ENCODE measurements at regions not wholly inside any gene's neighbourhood (a gene's known extent, or its start where the extent isn't known, plus 50 kb on each side); places are given as distances from the start of the nearest gene placed in this dataset.
"Not testable (repeated sequence)": the region's sequence is repeated elsewhere in the genome, so short reads cannot be mapped to it uniquely, and the experiment has no call there.

DNA sequence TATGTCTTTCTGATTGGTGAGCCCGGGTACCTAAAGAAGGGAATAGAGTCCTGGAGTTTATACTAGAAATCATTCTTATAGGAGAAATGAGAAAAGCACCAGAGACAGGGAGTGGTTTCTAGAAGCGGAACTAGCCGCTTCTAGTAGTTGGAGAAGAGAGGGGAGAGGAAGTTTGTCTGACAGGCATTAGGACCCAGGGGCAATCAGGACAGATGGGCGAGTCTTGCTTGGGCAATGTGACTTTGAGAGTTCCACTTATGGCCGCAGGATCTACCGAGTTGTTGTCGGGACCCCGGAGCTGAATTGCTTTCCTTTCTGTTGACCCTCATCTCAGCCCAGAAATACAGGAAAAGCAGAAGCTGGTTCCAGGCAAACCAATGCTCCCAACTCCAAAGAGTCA is 596.8 kb upstream of the CNTN5 start:
- BruUV-seq (replicated peaks), result no TSS peak

DNA sequence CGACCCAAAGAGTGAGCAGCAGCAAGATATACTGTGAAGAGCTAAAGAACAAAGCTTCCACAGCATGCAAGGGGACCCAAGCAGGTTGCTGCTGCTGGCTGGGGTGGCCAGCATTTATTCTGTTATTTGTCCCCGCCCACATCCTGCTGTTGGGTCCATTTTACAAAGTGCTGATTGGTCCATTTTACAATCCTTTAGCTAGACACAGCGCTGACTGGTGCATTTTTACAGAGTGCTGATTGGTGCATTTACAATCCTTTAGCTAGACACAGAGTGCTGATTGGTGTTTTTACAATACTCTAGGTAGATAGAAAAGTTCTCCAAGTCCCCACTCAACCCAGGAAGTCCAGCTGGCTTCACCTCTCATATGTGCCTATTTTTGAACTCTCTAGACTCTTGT is 596.0 kb upstream of the CNTN5 start:
- intact Hi-C loops (cut with micrococcal nuclease; ENCODE audit: unreplicated experiment); POLR2A ChIA-PET (ENCODE audit: low non-redundant PET); BruUV-seq (replicated peaks); H3K36me3 ChIP-seq (ENCODE audit: insufficient read depth, low read length, poor library complexity, severe bottlenecking); H3K4me1 ChIP-seq (ENCODE audit: insufficient read depth, low read length, poor library complexity, severe bottlenecking); H3K27me3 ChIP-seq (replicated peaks; ENCODE audit: insufficient read depth, low read depth, low read length, poor library complexity); H3K4me3 ChIP-seq (ENCODE audit: low read depth, low read length, poor library complexity, severe bottlenecking); CTCF ChIA-PET; H3K27ac ChIP-seq (ENCODE audit: low read depth, low read length, poor library complexity, severe bottlenecking); DNase-seq (ENCODE audit: low spot score): not testable (repeated sequence)
- H3K9me3 ChIP-seq (ENCODE audit: low read depth, low read length, poor library complexity, severe bottlenecking), result peaks cover 32% of the 10 kb centered on the region

More for the DNA sequence above, 596.8 kb upstream of the CNTN5 start:
- POLR2A ChIA-PET (ENCODE audit: low non-redundant PET), result no interaction called here
- no peak for TF ChIP-seq EZH2 (IDR thresholded peaks at IDR 0.05; ENCODE audit: borderline replicate concordance, low read depth, low read length, poor library complexity, severe bottlenecking)
- TF ChIP-seq, protein P1, sequence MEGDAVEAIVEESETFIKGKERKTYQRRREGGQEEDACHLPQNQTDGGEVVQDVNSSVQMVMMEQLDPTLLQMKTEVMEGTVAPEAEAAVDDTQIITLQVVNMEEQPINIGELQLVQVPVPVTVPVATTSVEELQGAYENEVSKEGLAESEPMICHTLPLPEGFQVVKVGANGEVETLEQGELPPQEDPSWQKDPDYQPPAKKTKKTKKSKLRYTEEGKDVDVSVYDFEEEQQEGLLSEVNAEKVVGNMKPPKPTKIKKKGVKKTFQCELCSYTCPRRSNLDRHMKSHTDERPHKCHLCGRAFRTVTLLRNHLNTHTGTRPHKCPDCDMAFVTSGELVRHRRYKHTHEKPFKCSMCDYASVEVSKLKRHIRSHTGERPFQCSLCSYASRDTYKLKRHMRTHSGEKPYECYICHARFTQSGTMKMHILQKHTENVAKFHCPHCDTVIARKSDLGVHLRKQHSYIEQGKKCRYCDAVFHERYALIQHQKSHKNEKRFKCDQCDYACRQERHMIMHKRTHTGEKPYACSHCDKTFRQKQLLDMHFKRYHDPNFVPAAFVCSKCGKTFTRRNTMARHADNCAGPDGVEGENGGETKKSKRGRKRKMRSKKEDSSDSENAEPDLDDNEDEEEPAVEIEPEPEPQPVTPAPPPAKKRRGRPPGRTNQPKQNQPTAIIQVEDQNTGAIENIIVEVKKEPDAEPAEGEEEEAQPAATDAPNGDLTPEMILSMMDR (conservative IDR thresholded peaks at IDR 0.05; ENCODE audit: low read depth, low read length), result no peak
- Histone ChIP-seq H3K9me3 (ENCODE audit: low read depth, low read length, poor library complexity, severe bottlenecking) (peaks cover 24% of the 10 kb centered on the region), H3K27ac (ENCODE audit: low read depth, low read length, poor library complexity, severe bottlenecking) (no peak overlapping the region), H3K36me3 (ENCODE audit: insufficient read depth, low read length, poor library complexity, severe bottlenecking) (no peaks in the 10 kb centered on the region), H3K4me3 (ENCODE audit: low read depth, low read length, poor library complexity, severe bottlenecking) (no peak overlapping the region), H3K27me3 (replicated peaks; ENCODE audit: insufficient read depth, low read depth, low read length, poor library complexity) (no peaks in the 10 kb centered on the region), H3K4me1 (ENCODE audit: insufficient read depth, low read length, poor library complexity, severe bottlenecking) (no peaks in the 10 kb centered on the region)
- no peak for DNase-seq (ENCODE audit: low spot score)
- CTCF ChIA-PET, result no interaction called here
- intact Hi-C loops (cut with micrococcal nuclease; ENCODE audit: unreplicated experiment), result no loop called here

DNA sequence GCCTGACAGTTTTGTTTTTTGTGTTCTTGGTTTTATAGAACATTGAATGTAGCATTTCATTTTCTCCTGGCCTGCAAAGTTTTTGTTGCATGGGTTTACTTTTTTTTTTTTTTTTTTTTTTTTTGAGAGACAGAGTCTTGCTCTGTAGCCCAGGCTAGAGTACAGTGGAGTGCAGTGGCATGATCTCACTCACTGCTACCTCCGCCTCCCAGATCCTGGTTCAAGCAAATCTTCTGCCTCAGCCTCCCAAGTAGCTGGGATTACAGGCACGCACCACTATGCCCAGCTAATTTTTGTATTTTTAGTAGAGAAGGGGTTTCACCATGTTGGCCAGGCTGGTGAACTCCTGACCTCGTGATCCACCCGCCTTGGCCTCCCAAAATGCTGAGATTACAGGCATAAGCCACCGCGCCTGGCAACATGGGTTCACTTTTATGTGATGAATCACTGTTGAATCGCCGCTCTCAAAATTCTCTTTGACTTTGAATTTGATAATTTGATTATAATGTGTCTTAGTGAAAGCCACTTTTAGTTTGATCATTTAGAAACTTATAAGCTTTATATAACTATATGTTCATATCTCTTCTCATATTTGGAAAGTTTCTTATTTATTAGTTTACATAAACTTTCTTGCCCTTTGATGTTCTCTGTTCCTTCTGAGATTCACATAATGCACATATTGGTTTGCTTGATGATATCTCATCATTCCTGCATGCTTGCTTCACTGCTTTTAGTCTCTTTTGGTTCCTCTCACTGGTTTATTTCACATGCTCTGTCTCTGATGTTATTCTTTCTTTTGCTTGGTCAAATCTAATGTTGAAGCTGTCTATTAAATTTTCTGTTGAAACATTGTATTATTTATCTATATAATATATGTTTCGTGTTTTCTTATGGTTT is 589.0 kb upstream of the CNTN5 start:
- H3K36me3 ChIP-seq (ENCODE audit: insufficient read depth, low read length, poor library complexity, severe bottlenecking), result no peaks in the 10 kb centered on the region
- peaks cover 28% of the 10 kb centered on the region for H3K9me3 ChIP-seq (ENCODE audit: low read depth, low read length, poor library complexity, severe bottlenecking)
- H3K27ac ChIP-seq (ENCODE audit: low read depth, low read length, poor library complexity, severe bottlenecking), result no peak overlapping the region
- ChIA-PET CTCF (no interaction called here), POLR2A (ENCODE audit: low non-redundant PET) (no interaction called here)
- BruUV-seq (replicated peaks), result no TSS peak
- no peaks in the 10 kb centered on the region for H3K27me3 ChIP-seq (replicated peaks; ENCODE audit: insufficient read depth, low read depth, low read length, poor library complexity)
- DNase-seq (ENCODE audit: low spot score), result no peak
- H3K4me3 ChIP-seq (ENCODE audit: low read depth, low read length, poor library complexity, severe bottlenecking), result no peak overlapping the region
- intact Hi-C loops (cut with micrococcal nuclease; ENCODE audit: unreplicated experiment), result no loop called here
- TF ChIP-seq, protein P1 (conservative IDR thresholded peaks at IDR 0.05; ENCODE audit: low read depth, low read length), result no peak
- no peak for TF ChIP-seq EZH2 (IDR thresholded peaks at IDR 0.05; ENCODE audit: borderline replicate concordance, low read depth, low read length, poor library complexity, severe bottlenecking)
- no peaks in the 10 kb centered on the region for H3K4me1 ChIP-seq (ENCODE audit: insufficient read depth, low read length, poor library complexity, severe bottlenecking)

GRCh38 chr11:98434296-98434695 is 586.5 kb upstream of the CNTN5 start:
- Histone ChIP-seq H3K27me3 (replicated peaks; ENCODE audit: insufficient read depth, low read depth, low read length, poor library complexity) (no peaks in the 10 kb centered on the region), H3K27ac (ENCODE audit: low read depth, low read length, poor library complexity, severe bottlenecking) (no peak overlapping the region), H3K4me1 (ENCODE audit: insufficient read depth, low read length, poor library complexity, severe bottlenecking) (no peaks in the 10 kb centered on the region), H3K36me3 (ENCODE audit: insufficient read depth, low read length, poor library complexity, severe bottlenecking) (no peaks in the 10 kb centered on the region), H3K9me3 (ENCODE audit: low read depth, low read length, poor library complexity, severe bottlenecking) (peaks cover 15% of the 10 kb centered on the region), H3K4me3 (ENCODE audit: low read depth, low read length, poor library complexity, severe bottlenecking) (no peak overlapping the region)
- ChIA-PET POLR2A (ENCODE audit: low non-redundant PET) (no interaction called here), CTCF (no interaction called here)
- intact Hi-C loops (cut with micrococcal nuclease; ENCODE audit: unreplicated experiment), result no loop called here
- TF ChIP-seq, protein P1 (conservative IDR thresholded peaks at IDR 0.05; ENCODE audit: low read depth, low read length), result no peak
- TF ChIP-seq EZH2 (IDR thresholded peaks at IDR 0.05; ENCODE audit: borderline replicate concordance, low read depth, low read length, poor library complexity, severe bottlenecking), result no peak
- no peak for DNase-seq (ENCODE audit: low spot score)
- BruUV-seq (replicated peaks), result no TSS peak

Data from A673 (cell line).